ENCODE measurements at regions not wholly inside any gene's neighbourhood (a gene's known extent, or its start where the extent isn't known, plus 50 kb on each side); places are given as distances from the start of the nearest gene placed in this dataset.

- TF ChIP-seq, protein P1, sequence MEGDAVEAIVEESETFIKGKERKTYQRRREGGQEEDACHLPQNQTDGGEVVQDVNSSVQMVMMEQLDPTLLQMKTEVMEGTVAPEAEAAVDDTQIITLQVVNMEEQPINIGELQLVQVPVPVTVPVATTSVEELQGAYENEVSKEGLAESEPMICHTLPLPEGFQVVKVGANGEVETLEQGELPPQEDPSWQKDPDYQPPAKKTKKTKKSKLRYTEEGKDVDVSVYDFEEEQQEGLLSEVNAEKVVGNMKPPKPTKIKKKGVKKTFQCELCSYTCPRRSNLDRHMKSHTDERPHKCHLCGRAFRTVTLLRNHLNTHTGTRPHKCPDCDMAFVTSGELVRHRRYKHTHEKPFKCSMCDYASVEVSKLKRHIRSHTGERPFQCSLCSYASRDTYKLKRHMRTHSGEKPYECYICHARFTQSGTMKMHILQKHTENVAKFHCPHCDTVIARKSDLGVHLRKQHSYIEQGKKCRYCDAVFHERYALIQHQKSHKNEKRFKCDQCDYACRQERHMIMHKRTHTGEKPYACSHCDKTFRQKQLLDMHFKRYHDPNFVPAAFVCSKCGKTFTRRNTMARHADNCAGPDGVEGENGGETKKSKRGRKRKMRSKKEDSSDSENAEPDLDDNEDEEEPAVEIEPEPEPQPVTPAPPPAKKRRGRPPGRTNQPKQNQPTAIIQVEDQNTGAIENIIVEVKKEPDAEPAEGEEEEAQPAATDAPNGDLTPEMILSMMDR (IDR thresholded peaks at IDR 0.05): no peak
- TF ChIP-seq RELA (CRISPR knock-in tag; IDR thresholded peaks at IDR 0.05; ENCODE audit: borderline replicate concordance): no peak
- no peak for TF ChIP-seq NFYB (CRISPR knock-in tag; conservative IDR thresholded peaks at IDR 0.05; ENCODE audit: low read depth)
- TF ChIP-seq ZBTB21 (CRISPR knock-in tag; IDR thresholded peaks at IDR 0.05; ENCODE audit: borderline replicate concordance): no peak
- TF ChIP-seq SP1 (CRISPR knock-in tag; conservative IDR thresholded peaks at IDR 0.05): no peak
- no peak for TF ChIP-seq RORB (CRISPR knock-in tag; IDR thresholded peaks at IDR 0.05)
- no peak for TF ChIP-seq TEAD4 (CRISPR knock-in tag; IDR thresholded peaks at IDR 0.05)
- TF ChIP-seq ATF1 (CRISPR knock-in tag; IDR thresholded peaks at IDR 0.05): no peak
- TF ChIP-seq, protein P2, sequence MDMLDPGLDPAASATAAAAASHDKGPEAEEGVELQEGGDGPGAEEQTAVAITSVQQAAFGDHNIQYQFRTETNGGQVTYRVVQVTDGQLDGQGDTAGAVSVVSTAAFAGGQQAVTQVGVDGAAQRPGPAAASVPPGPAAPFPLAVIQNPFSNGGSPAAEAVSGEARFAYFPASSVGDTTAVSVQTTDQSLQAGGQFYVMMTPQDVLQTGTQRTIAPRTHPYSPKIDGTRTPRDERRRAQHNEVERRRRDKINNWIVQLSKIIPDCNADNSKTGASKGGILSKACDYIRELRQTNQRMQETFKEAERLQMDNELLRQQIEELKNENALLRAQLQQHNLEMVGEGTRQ (CRISPR knock-in tag; IDR thresholded peaks at IDR 0.05): no peak
Observed at GRCh38 chr7:96479015-96479645, 157.2 kb upstream of the SLC25A13 start.
